ENCODE measurements at regions not wholly inside any gene's neighbourhood (a gene's known extent, or its start where the extent isn't known, plus 50 kb on each side); places are given as distances from the start of the nearest gene placed in this dataset.

DNA sequence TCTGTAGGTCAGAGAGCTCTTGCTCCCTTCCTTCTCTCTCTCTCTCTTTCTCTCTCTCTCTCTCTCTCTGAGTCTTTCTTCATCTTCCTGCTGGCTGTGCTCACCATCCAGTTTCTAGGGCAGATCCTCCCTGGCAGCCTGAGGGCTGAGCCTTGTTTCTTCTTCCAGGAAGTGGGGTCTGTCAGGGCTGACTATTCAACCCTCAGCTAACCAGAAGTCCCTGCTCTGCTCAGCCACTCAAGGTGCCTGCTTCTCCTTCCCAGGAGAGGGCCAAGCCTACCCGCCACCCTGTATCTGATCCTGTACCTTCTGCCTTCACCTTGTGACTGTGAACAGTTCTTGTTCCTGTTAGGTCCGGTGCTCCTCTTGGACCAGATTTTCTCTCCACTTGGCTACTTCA, 107.6 kb upstream of the ETV3 start:
- BruUV-seq (replicated peaks) = no TSS peak
- DNase-seq (ENCODE audit: low read depth, low spot score) = no peak
- no peak overlapping the region for H3K4me3 ChIP-seq (ENCODE audit: low read depth in 2 of 2, low read length in 2 of 2)
- CTCF ChIA-PET = no interaction called here
- H3K36me3 ChIP-seq (ENCODE audit: control insufficient read depth, insufficient read depth, low read length) = no peaks in the 10 kb centered on the region
- no peaks in the 10 kb centered on the region for H3K4me1 ChIP-seq (ENCODE audit: control insufficient read depth, insufficient read depth, low read length)
- no peak for ATAC-seq
- POLR2A ChIA-PET = no interaction called here
- no peak overlapping the region for H3K27ac ChIP-seq (ENCODE audit: low read length)
- no peak for TF ChIP-seq POLR2AphosphoS5 (IDR thresholded peaks at IDR 0.05; ENCODE audit: low read depth, low read length)
- TF ChIP-seq, protein P1, sequence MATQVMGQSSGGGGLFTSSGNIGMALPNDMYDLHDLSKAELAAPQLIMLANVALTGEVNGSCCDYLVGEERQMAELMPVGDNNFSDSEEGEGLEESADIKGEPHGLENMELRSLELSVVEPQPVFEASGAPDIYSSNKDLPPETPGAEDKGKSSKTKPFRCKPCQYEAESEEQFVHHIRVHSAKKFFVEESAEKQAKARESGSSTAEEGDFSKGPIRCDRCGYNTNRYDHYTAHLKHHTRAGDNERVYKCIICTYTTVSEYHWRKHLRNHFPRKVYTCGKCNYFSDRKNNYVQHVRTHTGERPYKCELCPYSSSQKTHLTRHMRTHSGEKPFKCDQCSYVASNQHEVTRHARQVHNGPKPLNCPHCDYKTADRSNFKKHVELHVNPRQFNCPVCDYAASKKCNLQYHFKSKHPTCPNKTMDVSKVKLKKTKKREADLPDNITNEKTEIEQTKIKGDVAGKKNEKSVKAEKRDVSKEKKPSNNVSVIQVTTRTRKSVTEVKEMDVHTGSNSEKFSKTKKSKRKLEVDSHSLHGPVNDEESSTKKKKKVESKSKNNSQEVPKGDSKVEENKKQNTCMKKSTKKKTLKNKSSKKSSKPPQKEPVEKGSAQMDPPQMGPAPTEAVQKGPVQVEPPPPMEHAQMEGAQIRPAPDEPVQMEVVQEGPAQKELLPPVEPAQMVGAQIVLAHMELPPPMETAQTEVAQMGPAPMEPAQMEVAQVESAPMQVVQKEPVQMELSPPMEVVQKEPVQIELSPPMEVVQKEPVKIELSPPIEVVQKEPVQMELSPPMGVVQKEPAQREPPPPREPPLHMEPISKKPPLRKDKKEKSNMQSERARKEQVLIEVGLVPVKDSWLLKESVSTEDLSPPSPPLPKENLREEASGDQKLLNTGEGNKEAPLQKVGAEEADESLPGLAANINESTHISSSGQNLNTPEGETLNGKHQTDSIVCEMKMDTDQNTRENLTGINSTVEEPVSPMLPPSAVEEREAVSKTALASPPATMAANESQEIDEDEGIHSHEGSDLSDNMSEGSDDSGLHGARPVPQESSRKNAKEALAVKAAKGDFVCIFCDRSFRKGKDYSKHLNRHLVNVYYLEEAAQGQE (IDR thresholded peaks at IDR 0.05; ENCODE audit: insufficient read depth in 1 of 2, low read depth in 2 of 2, low read length in 1 of 2) = no peak
- no peak for TF ChIP-seq TCF7L2 (IDR thresholded peaks at IDR 0.05; ENCODE audit: low read depth, low read length)
- no peak for TF ChIP-seq SIN3A (IDR thresholded peaks at IDR 0.05; ENCODE audit: borderline replicate concordance, insufficient read depth, low read depth, low read length)
- TF ChIP-seq, protein P2, sequence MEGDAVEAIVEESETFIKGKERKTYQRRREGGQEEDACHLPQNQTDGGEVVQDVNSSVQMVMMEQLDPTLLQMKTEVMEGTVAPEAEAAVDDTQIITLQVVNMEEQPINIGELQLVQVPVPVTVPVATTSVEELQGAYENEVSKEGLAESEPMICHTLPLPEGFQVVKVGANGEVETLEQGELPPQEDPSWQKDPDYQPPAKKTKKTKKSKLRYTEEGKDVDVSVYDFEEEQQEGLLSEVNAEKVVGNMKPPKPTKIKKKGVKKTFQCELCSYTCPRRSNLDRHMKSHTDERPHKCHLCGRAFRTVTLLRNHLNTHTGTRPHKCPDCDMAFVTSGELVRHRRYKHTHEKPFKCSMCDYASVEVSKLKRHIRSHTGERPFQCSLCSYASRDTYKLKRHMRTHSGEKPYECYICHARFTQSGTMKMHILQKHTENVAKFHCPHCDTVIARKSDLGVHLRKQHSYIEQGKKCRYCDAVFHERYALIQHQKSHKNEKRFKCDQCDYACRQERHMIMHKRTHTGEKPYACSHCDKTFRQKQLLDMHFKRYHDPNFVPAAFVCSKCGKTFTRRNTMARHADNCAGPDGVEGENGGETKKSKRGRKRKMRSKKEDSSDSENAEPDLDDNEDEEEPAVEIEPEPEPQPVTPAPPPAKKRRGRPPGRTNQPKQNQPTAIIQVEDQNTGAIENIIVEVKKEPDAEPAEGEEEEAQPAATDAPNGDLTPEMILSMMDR (IDR thresholded peaks at IDR 0.05) = no peak
- intact Hi-C loops (cut with micrococcal nuclease; ENCODE audit: unreplicated experiment) = no loop called here
- in situ Hi-C loops (cut with HindIII; ENCODE audit: low pct_unique_long_range_greater_than_20kb, low sequenced_read_pairs) = no loop called here
- H3K9me3 ChIP-seq (ENCODE audit: control insufficient read depth, insufficient read depth, low read depth, low read length) = no peaks in the 10 kb centered on the region
- no peaks in the 10 kb centered on the region for H3K27me3 ChIP-seq (ENCODE audit: control insufficient read depth, insufficient read depth, low read length)

DNA sequence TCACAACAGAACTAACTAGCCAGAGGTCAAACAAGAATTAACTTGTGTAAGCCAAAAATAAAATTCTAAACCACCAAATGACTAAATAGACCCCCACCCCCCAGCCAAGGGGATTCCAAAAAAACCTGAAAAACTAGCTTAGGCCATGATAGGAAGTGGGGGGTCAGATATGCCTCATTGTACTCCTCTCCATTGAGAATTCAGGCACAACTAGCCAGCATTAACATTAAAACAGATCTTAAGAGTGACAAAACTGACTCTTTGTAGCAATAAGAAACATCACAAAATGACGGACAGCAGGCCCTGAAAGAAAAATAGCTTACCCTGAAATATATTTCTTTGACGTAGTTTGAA, 103.0 kb upstream of the ETV3 start:
- Histone ChIP-seq H3K36me3 (ENCODE audit: control insufficient read depth, insufficient read depth, low read length) (no peaks in the 10 kb centered on the region), H3K4me1 (ENCODE audit: control insufficient read depth, insufficient read depth, low read length) (no peaks in the 10 kb centered on the region), H3K27me3 (ENCODE audit: control insufficient read depth, insufficient read depth, low read length) (0 out of 2 replicates have a peak, but pooled peaks cover 2% of the 10 kb centered on the region), H3K9me3 (ENCODE audit: control insufficient read depth, insufficient read depth, low read depth, low read length) (no peaks in the 10 kb centered on the region), H3K27ac (ENCODE audit: low read length) (no peak overlapping the region), H3K4me3 (ENCODE audit: low read depth in 2 of 2, low read length in 2 of 2) (no peak overlapping the region)
- DNase-seq (ENCODE audit: low read depth, low spot score) = no peak
- in situ Hi-C loops (cut with HindIII; ENCODE audit: low pct_unique_long_range_greater_than_20kb, low sequenced_read_pairs) (no loop called here), intact Hi-C loops (cut with micrococcal nuclease; ENCODE audit: unreplicated experiment) (no loop called here)
- ATAC-seq = no peak
- TF ChIP-seq POLR2AphosphoS5 (IDR thresholded peaks at IDR 0.05; ENCODE audit: low read depth, low read length) = no peak
- TF ChIP-seq SIN3A (IDR thresholded peaks at IDR 0.05; ENCODE audit: borderline replicate concordance, insufficient read depth, low read depth, low read length) = no peak
- TF ChIP-seq TCF7L2 (IDR thresholded peaks at IDR 0.05; ENCODE audit: low read depth, low read length) = no peak
- TF ChIP-seq, protein P2 (IDR thresholded peaks at IDR 0.05) = no peak
- TF ChIP-seq, protein P1 (IDR thresholded peaks at IDR 0.05; ENCODE audit: insufficient read depth in 1 of 2, low read depth in 2 of 2, low read length in 1 of 2) = no peak
- ChIA-PET POLR2A (no interaction called here), CTCF (no interaction called here)
- no TSS peak for BruUV-seq (replicated peaks)
